ENCODE measurements at regions not wholly inside any gene's neighbourhood (a gene's known extent, or its start where the extent isn't known, plus 50 kb on each side); places are given as distances from the start of the nearest gene placed in this dataset.
A peak's percentile ranks its signal among the peaks of the same experiment; 100 is the strongest.

DNA sequence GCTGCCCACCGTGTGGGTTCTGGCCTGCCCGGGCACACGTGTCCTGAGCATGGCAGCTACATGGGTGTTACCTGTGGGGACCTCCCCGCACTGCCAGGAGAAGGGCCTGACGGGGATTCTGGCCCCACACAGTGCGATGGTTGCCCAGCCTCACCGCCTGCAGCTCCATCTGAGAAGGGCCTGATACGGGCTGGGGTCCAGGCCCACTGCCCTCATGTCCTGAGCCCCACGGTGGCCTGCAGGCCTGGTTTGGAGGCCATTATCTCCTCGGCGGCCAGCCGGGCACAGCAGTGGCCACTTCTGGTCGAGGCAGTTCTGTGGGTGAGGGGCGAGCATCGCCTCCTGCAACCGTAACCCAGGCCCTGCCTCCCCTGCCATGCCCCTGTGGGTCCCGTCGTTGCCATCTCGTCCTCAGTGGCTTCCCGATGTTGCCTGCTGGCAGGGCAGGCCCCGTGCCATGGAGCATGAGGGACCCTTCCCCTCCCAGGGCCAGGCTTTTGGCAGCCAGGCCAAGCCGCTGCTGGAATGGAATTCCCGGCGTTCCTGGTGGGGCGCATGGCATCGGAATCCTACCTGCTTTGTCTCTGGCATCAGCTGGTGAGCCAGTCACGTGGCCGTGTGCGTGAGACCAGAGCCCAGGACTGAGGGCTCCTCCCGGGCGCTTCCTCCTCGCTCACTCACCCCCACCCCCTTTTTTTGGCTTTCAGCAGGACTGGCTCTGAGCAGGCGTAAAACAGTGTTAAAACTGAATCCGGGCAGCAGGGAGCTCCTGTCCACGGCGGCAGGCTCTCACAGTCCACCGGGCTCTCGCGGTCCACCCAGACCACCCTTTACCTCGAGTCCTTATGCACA lies 71.9 kb upstream of the PPARA start:
- DNase-seq (ENCODE audit: low spot score) = peak; percentile 82

DNA sequence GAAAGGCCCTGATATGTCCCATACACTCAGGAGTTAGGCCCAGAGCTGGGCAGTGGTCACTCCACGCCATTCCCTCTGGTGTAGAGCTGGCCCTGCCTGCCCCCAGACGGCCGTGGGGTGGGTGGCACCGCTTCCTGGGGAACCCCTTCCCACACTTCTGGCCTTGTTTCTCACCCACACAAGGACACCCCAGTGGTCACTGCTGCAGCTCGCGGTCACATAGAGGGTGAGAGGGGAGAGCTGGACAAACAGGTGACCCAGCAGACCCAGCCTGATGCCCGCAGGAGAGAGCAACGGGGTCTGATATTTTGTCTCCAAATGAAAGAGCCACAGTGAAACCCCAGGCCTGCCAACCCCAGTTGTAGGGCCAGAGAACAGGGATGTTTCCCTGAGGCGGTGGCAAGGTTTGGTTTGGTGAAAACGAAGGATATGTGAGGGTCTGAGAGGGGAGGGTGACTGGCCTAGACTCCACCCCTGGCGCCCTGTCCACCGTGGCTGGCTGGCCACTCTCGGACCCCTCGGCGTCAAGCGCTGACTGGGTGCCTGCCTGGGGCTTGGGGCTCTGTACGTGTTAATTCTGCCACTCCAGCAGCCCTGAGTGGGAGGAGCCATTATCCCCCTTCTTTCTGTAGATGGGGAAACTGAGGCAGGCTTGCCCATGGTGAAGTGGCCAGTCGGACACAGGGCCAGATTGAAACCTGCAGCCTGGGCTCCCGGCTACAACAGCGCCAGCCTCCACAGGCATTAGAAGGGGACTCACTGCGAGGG lies 71.0 kb upstream of the PPARA start:
- DNase-seq (ENCODE audit: low spot score) = no peak

DNA sequence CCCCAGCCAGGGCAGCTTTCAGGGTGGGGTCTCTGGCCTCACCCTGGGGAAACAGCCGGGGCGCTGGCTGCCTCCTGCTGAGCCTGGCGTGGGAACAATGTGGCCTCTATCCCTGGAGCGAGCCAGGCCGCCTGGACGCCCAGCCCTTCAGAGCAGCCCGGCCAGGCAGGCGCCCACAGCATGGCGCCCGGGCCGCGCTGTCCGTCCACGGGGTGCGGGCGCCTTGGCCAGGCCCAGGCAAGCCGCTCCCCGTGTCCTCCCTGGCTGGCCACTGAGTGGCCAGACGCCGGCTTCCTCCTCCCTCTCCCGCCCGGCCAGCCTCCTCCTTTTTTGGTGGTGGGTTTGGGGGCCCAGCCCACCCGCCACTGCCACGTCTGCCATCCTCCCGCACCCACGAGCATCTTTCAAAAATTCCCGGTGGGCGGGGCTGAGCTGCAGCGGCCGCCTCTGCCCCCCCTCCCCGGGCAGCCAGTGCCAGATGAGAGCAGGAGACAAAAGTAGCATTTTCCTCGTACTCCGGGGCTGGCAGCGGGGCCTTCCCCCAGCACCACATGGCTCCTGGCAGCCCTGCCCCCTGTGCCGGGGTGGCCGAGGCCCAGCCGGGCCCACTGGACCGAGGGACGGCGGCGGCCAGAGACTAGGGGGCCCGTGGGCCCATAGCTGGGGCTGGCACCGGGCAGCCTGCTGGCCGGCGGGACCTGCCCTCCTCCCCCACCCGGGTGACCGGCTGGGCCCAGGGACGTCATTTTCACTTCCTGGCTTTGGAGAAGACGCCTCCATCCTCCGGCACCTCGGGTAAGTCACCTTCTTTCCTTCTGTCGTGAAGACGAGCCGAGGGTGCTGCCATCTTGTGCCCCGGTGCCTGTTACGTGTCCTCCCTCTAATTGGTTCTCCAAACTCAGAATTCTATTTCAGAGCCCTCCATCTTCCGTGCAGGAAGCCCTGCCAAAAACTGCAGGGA lies 70.2 kb upstream of the PPARA start:
- DNase-seq (ENCODE audit: low spot score) = peak; percentile 88

DNA sequence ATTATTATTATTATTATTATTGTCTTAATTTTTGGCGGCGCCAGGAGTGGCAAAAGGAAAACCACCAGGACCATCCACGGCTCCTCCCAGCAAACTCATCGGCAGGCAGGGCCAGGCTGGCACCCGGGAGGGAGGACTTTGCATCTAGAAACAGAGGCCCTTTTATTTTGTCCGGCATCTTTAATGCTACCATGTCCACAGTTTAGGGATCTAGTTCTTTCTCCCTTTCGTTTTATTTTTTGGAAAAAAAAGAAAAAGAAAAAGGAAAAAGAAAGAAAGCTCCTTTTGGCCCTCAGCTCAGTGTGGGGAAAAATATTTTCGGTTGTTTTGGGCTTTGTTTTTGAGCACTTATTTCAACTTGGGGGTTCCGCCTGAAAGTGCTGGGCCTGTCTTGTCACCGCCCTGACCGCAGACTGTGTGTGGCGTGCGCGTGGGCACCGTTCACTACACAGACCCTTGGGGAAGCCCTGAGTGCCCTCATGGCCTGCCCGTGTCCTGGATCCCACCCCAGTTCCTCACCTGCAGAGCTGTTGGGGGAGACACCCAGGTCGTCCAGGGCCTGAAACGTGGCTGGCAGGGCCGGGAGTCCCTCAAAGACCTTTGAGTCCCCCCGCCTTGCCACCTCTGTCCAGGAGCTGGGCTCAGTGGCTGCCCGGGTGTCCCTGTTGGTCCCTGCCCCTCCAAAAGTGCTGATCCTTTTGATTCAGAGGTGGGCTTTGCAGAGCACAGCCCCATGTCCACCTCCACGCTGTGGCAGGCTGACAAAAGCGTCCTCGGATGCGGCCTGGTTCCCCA lies 69.1 kb upstream of the PPARA start:
- no peak for DNase-seq (ENCODE audit: low spot score)

DNA sequence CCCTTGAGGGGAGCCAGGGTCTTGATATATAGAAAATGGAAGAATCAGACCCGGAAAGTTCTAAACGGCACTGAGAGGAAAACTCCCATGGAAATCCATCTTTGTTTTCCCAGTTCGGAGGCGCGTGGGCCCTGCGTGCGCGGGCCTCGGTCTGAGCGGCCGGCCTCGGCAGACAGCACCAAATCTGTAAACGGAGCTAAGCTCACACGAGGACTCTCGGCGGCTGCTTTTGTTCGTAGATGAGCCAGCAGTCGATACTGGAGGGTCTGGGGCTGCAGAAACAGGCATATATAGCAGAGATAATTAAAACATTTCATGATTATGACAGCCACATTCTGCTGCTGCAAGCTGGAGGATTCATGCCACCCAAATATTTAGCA lies 68.5 kb upstream of the PPARA start:
- DNase-seq (ENCODE audit: low spot score) = no peak

DNA sequence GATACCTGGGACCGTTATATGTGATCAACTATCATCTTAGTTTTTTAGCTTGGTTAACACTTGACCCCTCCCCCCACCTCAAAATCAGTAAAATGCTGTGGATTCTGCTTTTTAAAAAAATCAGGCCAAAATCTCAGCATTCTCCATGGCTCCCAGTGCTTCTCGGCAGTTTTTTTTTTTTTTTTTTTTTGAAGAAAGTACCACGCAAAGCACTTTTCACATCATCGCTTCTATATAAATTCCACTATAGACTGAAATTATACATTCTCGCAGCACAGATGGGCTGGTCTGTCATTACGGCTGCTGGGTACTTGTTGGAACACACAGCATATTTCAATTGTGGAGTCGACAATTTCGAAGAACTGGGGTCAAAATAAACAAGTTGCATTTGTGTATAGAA lies 67.7 kb upstream of the PPARA start:
- no peak for DNase-seq (ENCODE audit: low spot score)

DNA sequence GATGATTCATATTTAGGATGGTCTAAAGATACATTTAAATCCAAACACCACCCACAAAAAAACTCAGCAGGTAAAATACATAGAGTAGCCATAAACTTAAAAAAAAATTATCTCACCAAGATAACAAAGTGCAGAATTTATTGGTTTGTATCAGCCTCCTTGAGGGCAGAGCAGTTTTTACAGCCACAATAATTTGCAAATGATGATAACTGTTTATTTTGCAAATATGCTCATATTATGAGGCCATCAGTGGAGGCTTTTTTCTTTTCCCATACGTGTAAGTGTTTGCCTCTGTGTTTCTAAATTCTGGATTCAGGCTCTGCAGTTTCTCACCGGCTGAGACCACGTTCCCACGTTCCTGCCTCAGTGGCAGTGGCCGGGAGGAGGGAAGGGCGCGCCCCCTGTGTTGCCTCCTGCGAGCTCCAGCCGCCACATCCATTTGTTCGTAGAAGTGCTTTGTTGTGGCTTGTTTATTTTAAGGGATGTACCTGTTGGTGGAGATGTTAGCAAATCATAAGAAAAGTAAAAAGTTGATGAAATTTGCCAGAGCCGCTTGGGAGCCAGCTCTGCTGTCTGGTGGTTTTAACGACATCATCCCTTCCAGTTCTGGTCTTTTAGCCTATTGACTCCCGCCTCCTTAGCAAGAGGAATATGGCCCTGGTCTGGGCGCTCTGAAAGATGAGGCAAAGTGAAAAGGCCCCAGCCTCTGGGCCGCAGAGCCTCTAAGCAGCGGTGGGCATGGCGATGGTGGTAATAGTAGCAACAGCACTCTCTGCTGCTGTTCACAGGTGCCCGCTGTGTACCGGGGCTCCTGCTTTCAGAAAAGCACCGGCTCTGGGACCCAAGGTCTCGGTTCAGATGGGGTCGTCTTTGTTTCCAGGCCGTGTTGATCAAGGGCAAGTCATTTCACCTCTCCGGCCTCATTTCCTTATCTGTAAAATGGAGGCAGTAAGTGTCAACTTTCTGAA lies 66.7 kb upstream of the PPARA start:
- no peak for DNase-seq (ENCODE audit: low spot score)

DNA sequence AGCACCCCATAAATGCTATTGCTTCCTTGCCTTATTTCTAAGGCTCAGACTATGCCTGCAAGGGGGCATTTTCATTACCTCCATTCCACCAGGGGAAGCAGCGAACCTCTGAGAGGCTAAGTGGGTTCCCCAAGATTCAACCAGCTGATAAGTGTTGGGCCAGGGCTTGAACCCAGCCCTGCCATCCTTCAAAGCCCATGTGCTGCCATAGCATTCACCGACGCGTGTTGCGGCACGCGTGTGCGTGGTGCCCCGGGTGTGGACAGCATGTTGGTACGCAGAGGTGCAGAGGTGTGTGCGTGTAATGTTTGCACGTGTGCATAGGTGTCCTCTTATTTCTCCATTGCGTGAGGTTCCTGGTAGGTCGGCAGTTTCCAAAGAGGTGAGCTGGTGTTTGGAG lies 66.0 kb upstream of the PPARA start:
- DNase-seq (ENCODE audit: low spot score) = no peak

DNA sequence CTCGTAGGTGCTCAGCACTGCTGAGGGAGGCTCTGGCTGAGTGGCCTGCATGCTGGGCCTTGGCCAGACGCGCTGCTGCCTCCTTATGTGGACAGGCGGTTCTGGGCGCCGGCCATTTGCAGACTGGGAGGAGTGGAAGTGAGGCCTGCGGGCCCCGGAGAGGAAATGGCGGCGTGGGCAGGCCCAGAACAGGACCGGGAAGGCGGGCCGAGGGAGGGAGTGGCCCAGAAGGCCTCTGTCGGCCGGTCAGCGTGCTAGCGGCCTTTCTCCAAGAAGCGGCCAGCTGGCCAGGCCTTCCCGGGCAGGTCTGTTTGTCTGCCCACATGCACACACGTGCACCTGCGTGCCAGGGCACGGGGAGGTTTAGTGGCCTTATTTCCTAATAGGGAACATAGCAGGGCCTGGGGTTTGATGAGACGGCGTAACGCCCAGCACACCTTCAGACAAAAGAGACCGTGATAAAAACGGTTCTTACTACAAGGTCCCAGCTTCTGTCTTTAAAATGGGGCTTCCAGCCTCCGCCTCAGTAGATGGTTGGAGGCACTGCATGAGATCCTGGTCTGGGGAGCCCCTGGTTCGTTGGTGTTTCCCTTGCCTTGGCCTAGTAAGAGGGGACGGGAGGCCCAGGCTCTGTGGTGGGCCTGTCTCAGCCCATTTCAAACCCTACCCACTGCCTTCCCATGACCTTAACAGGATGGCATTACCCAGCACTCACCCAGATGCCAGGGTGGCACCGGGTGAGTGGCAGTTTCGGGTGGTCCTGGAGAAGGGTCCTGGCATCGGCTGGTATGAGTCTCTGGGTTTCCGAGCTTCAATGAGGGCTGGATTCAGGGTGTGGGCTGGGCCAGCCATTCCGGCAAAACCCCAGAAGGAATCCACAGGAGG lies 65.1 kb upstream of the PPARA start:
- peak; percentile 85 for DNase-seq (ENCODE audit: low spot score)

DNA sequence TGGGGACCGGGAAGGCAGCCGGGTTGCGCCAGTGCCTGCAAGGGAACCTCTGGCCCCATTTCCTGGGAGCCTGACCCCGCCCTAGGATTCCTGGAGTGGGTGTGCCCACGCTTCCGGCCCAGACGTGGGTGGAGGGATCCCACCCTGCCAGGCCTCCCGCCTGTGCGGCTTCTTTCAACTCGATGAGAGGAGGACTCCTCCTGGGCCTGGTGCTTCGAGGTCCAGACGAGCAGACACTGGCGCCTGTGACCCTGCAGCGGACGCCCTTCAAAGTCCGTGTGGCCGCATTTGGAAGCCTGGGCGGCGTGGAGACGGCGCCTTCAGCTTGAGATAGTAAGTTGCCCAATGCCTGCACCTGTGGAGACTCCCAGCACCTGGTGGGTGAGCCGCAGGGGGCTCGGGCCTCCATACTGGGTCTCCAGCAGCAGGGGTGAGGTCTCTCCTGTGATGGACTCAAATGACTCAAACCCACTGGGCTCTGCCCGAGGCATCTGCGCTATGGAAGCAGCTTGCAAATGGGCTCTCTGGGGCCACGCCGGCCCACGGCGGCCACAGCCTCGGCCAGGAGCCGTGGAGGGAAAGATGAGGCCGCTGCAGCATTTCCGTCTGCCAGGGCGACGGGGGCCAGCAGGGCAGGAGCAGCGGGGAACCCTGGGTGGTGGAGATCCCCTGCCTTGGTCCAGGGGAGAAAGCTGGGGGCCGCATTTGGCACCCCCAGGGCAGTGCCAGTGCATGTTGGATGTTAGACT lies 64.3 kb upstream of the PPARA start:
- DNase-seq (ENCODE audit: low spot score) = peak; percentile 85

DNA sequence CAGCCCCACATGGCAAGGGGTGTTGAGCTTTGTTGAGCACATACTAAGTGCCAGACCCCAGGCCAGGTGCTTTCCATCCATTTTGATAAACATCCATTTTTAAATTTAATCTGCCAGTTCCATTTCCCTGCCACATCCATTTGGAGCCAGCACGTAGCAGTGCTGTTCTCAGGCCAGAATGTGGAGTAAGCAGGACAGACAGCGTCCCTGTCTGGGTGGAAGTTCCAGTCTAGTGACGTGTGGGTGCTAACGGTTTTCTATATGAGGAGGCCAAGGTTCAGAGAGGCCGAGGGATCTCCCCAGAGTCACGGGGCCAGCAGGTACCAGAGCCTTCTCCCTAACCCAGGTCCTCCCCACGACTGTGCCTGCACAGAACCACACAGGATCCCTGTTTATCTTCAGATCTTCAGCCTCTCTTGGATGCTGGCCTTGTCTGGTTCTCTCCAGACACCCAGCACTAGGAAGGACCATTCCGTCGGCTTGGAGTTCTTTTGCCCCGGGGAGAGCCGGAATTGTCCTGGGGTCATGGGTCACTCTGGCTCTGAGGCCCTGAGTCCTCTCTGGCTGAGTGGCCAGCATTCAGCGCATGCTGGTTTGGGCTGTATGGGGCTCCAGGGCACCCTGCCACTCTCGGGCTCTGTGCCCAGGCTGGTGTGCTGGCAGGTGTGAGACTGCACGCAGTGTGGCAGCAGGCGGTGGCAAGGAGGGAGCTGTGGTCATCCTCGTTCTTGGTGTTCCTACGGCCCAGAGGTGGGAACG lies 63.6 kb upstream of the PPARA start:
- DNase-seq (ENCODE audit: low spot score) = no peak

DNA sequence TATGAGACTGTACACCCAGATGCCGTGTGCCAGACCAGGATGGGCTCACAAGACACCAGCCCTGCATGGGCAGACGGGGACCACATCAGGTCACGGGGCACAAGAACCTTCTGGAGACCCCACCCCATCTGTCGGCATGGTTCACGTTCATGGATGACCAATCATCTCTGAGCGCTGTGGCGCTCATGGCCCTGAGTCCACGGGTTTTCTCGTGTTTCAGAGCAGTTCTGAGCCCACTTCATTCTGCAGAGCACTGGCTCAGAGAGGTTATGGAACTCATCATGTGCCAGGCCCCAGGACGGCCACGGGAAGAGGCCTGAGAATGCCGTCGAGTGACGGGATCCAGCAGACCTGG lies 63.0 kb upstream of the PPARA start:
- DNase-seq (ENCODE audit: low spot score) = no peak

DNA sequence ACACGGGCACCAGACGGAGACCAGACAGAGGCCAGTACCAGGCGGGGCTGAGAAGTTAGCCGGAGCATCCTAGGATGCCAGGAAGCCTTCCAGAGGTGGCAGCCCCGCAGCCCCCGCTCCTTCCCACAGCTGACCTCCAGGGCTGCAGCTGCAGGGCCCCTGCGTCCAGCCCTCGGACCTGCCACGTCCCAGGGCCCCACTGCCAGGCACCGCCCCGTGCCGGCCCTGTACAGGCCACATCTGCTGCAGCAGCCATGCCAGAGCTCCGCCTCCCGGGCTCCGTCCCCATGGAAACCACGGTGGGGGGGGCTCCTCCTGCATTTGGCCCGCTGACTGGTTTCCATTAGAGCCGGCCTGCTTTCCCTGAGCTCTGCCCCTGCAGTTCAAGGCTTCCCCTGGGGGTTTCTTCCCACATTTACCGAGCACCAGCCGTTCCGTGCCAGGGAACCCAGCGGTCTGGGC lies 62.5 kb upstream of the PPARA start:
- peak; percentile 90 for DNase-seq (ENCODE audit: low spot score)

DNA sequence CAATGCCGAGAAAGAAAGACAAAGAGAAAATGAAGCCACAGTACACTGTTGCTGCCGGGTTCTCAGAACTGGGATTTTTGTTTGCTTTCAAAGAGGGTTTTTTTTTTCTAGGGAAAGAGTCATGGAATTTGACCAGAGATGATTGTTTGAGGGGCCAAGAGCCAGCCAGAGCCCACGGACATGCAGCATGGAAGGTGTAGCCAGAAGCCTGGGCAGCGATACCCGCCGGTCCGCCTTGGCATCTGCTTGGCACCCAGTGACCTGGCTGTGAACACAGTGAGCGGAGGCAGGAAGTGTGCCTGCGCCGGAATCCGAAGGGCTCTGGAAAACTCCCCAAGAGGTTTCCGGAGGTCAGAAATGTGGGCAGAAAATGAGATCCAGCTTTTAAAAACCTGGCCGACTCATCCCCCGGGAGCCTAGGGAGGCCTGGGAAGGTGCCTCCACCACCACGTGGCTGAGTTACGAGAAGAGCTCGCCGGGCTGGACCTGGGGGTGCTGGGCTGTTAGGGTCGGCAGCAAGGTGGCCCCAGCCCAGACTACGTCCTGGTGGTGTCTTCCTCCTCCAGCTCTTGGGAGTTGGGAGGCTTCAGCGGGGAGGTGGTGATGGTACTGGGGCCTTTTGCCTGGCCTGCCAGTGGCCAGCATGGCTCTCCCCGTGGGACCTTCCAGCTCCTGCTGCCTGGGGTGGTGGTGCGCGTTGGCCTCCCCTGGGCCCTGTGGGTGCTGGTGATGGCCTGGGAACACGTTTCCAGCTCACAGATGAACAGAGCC lies 61.6 kb upstream of the PPARA start:
- peak; percentile 68 for DNase-seq (ENCODE audit: low spot score)

DNA sequence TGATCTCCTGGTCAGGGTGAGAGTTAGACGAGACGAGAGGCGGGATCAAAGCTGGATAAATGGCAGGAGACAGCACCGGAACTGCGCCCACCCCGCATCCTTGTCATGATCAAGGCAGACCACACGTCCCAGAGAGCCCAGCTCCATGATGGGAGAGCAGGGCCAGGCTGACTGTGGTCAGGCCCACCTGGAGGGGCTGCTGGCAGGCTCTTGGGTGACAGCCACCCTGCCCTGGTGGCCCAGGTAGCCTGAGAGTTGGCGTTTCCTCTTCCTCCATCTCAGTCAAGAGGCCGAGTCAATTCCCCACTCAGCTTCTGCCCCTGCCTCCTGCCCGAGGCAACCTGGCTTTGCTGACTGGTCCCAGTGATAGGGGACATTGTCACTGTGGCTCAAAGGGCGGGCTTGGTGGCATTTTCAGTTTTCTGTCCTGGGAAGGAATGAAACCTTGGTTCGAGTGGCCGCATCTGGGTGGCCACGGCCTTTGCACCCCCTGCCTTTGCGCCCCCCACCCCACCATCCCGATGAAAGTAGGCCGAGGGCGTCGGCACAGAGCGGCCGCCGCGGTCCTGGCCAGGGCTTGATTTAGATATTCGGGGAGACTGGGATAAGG lies 60.8 kb upstream of the PPARA start:
- DNase-seq (ENCODE audit: low spot score) = no peak

DNA sequence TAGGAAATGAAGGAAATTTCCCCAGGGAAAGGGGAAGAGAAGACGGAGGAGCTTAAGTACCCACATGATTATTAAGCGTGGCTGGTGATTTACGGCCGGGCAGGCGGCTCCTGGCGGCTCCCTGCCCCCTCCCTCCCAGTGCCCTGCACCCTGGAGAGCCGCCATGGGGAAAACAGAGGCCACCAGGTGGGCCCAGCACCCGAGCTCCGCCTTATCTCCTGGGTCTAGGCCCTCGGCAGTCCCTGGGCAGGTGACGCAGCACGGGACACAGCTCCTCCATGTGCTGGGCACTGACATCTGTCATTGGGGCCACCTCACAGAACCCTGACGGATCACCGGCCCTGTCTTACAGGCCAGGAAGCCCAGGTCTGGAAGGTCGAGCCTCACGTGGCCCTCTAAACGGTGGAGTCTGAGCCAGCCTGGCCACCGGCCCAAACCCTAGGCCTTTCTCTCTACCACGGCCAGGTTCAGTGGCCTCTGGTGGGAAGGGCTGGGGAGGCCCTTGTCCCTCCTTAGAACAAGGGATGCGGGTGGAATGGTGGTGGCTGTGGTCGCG lies 60.2 kb upstream of the PPARA start:
- DNase-seq (ENCODE audit: low spot score) = no peak
